SH-SY5Y (cell line): ENCODE measurements at regions not wholly inside any gene's neighbourhood (a gene's known extent, or its start where the extent isn't known, plus 50 kb on each side); places are given as distances from the start of the nearest gene placed in this dataset.

ENCODE experiments used
- GATA2 ChIP-seq: IDR thresholded peaks from 2 replicates; pipeline ENCODE4 v1.6.1; 2011; ENCODE audit warnings: mild to moderate bottlenecking, low read depth, low read length
- GATA3 ChIP-seq: IDR thresholded peaks from 2 replicates; pipeline ENCODE4 v1.6.1; 2011; ENCODE audit warnings: low read depth, mild to moderate bottlenecking, low read length, moderate library complexity

DNA sequence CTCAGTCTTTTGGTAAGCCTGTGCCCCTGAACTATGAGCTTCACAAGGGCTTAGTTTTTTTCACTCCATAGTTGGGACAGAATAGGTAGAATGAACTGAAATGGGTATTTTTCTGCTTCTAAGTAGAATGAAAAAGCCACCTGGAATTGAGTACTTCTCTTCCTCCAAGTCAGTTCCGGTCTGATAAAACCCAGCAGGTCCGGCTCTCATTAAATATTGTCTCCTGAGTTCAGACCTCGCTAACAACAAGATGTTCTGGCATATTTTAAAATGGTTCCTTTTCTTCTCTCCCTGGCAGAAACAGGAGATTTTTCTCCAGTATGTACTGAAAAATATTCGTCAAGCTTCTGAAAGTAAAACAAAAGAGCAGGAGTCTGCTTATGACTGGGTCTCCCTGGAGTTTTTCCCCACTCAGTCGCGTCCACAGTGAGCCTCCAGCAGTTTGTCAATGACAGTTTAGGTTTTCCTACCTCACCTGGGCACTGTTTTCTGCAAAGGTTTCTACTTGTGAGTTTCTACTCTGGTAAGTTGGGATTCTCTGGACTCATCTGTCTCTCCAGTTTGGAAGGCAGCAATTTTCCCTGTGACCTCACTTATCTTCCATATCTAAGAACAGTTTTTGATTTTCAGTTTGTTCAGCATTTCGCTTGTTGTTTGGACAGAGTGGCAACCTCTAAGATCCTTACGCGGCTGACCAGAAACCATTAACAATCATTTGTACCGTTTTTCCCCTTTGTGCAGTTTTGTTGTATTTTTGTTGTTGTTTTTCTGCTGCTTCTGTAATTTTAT is 868.0 kb downstream of the METTL15 start:
- TF ChIP-seq GATA2: no peak
- no peak for TF ChIP-seq GATA3
